HEK293T (cell line): ENCODE measurements at regions not wholly inside any gene's neighbourhood (a gene's known extent, or its start where the extent isn't known, plus 50 kb on each side); places are given as distances from the start of the nearest gene placed in this dataset.

Source experiments
- CTCF ChIA-PET: fragments of 350-600 bp; formaldehyde crosslinking; extraction: SDS; loops from one replicate; lab custom pipeline; 2021; ENCODE audit warnings: antibody characterized with exemption, inconsistent platforms; lab: Yijun Ruan, JAX
- POLR2A ChIA-PET: fragments of 350-600 bp; formaldehyde crosslinking; extraction: SDS; loops from one replicate; lab custom pipeline; 2020; ENCODE audit warnings: antibody characterized with exemption, inconsistent platforms; lab: Yijun Ruan, JAX
- DNase-seq: peaks from one replicate; pipeline ENCODE4 v3.0.0; 2012; ENCODE audit warnings: mixed read lengths; ENCODE audit errors: extremely low spot score
- ARNT ChIP-seq: fragments of 450-650 bp; IDR thresholded peaks from 2 replicates; pipeline ENCODE4 v1.6.1; 2017; ENCODE audit warnings: mild to moderate bottlenecking
- BHLHE40 ChIP-seq: fragments of 450-650 bp; IDR thresholded peaks from 2 replicates; pipeline ENCODE4 v1.6.1; 2016; ENCODE audit warnings: mild to moderate bottlenecking, moderate library complexity, borderline replicate concordance
- CTBP1 ChIP-seq: fragments of 450-650 bp; IDR thresholded peaks from 2 replicates; pipeline ENCODE4 v1.6.1; 2016; ENCODE audit warnings: borderline replicate concordance
- ELF4 ChIP-seq: fragments of 450-650 bp; IDR thresholded peaks from 2 replicates; pipeline ENCODE4 v1.6.1; 2017; ENCODE audit warnings: antibody characterized with exemption
- FOXA1 ChIP-seq: fragments of 450-650 bp; IDR thresholded peaks from 2 replicates; pipeline ENCODE4 v1.6.1; 2016; ENCODE audit warnings: mild to moderate bottlenecking
- FOXK2 ChIP-seq: fragments of 450-650 bp; IDR thresholded peaks from 2 replicates; pipeline ENCODE4 v1.6.1; 2016; ENCODE audit warnings: mild to moderate bottlenecking
- FOXM1 ChIP-seq: fragments of 450-650 bp; IDR thresholded peaks from 2 replicates; pipeline ENCODE4 v1.6.1; 2017; ENCODE audit warnings: mild to moderate bottlenecking, borderline replicate concordance
- HDGF ChIP-seq: fragments of 450-650 bp; IDR thresholded peaks from 2 replicates; pipeline ENCODE4 v1.6.1; 2017; ENCODE audit warnings: antibody characterized with exemption, borderline replicate concordance
- L3MBTL2 ChIP-seq: fragments of 450-650 bp; conservative IDR thresholded peaks from 2 replicates; pipeline ENCODE4 v1.6.1; 2016; ENCODE audit warnings: mild to moderate bottlenecking
- LEF1 ChIP-seq: fragments of 450-650 bp; IDR thresholded peaks from 2 replicates; pipeline ENCODE4 v1.6.1; 2017; ENCODE audit warnings: mild to moderate bottlenecking, borderline replicate concordance
- NFRKB ChIP-seq: fragments of 450-650 bp; IDR thresholded peaks from 2 replicates; pipeline ENCODE4 v1.6.1; 2016; ENCODE audit warnings: mild to moderate bottlenecking, moderate library complexity
- SP1 ChIP-seq: fragments of 450-650 bp; IDR thresholded peaks from 2 replicates; pipeline ENCODE4 v1.6.1; 2017
- SUZ12 ChIP-seq: fragments of 450-650 bp; IDR thresholded peaks from 2 replicates; pipeline ENCODE4 v1.6.1; 2016; ENCODE audit warnings: mild to moderate bottlenecking
- TARDBP ChIP-seq: fragments of 450-650 bp; IDR thresholded peaks from 2 replicates; pipeline ENCODE4 v1.6.1; 2016
- ZNF384 ChIP-seq: fragments of 450-650 bp; IDR thresholded peaks from 2 replicates; pipeline ENCODE4 v1.6.1; 2016
- TF ChIP-seq, protein P1 (sequence below): fragments of 450-650 bp; IDR thresholded peaks from 2 replicates; pipeline ENCODE4 v1.6.1; 2016

DNA sequence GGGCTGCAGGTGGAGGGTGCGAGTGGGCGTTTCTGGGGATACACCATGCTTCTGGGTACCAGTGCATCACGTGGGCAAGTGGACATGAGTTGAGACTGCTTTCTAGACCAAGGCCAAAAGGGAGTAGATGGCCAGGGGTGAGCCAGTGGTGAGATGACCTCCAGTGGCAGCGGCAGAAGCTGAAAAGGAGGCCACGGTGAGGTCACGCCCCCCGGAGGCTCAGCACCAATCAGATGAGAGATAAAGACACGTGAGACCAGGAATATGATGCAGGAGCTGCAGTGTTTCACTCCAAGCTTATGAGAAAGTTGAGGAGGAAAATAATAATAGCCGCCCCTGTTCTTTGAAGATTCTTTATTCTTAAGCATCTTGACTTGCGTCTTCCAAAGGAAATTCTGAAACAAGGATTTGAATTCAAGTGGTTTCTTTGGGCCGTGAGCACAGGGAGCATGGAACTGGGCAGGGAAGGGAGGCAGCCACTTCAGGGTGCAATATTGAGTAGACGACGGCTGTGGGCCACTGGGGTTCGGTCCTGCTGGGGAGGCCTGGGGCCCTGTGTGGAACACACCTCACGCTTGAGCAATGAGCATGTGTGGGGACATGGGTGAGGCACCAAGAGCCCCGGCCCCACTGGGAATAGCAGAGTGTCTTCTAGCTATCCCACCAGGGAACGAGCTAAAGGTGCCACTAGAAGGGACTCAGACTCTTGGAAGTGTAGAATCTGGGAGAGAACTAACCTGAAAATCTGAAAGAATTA, 156.7 kb upstream of the LRFN2 start:
- no peak for TF ChIP-seq NFRKB
- no peak for TF ChIP-seq CTBP1
- TF ChIP-seq TARDBP = no peak
- no peak for TF ChIP-seq HDGF
- no peak for TF ChIP-seq L3MBTL2
- TF ChIP-seq ELF4 = no peak
- no peak for DNase-seq
- ChIA-PET CTCF (no interaction called here), POLR2A (interaction anchor here (0.8 kb wide), 1 partner anchor 16 kb away, joined by 4 read pairs; no protein-coding TSS in a partner anchor)

DNA sequence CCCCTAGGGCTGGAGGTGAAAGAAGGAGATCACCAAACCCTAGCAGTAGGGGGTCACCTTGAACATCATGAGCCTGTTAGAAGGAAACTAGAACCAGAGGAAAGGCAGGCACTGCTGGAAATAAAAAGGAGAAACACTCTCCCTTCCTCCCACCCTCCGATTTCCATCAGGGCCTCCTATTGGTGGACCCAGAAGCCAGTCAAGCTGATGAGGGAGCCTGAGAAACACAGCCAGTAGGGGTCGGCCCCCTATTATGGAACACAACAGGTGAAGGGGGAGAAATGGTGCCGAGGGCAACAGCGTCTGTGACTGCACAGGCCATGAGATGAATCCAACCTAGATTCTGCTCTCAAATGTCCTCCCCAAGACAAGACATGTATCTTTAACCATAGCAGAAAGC, 156.1 kb upstream of the LRFN2 start:
- TF ChIP-seq ZNF384 (no peak), HDGF (no peak), SP1 (no peak), SUZ12 (no peak)
- TF ChIP-seq, protein P1, sequence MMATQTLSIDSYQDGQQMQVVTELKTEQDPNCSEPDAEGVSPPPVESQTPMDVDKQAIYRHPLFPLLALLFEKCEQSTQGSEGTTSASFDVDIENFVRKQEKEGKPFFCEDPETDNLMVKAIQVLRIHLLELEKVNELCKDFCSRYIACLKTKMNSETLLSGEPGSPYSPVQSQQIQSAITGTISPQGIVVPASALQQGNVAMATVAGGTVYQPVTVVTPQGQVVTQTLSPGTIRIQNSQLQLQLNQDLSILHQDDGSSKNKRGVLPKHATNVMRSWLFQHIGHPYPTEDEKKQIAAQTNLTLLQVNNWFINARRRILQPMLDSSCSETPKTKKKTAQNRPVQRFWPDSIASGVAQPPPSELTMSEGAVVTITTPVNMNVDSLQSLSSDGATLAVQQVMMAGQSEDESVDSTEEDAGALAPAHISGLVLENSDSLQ = peak; percentile 84
- ChIA-PET CTCF (no interaction called here), POLR2A (no interaction called here)
- no peak for DNase-seq

DNA sequence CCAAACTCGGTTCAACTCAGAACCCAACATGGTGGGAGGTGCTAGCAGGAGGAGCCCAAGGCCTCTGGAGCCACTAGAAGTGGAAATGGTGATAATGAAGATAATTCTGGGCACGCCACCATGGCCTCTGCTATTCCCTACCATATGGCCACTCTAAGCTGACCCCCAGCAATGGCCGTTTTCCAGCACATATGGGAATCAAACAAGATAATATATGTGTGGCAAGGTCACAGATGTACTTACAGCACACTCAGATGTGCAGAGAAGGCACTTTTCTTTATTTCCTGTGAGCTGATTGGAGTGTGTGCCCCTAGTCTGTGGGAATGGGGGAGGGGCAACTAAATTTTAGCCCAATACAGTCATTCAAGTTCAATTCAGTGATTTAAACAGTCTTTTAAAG, 153.4 kb upstream of the LRFN2 start:
- no peak for TF ChIP-seq NFRKB
- no peak for TF ChIP-seq FOXK2
- no peak for TF ChIP-seq L3MBTL2
- TF ChIP-seq ZNF384 = no peak
- TF ChIP-seq, protein P1 = no peak
- TF ChIP-seq ARNT = no peak
- TF ChIP-seq HDGF = no peak
- no peak for TF ChIP-seq FOXM1
- TF ChIP-seq TARDBP = no peak
- no peak for TF ChIP-seq ELF4
- DNase-seq = no peak
- ChIA-PET POLR2A (no interaction called here), CTCF (no interaction called here)

DNA sequence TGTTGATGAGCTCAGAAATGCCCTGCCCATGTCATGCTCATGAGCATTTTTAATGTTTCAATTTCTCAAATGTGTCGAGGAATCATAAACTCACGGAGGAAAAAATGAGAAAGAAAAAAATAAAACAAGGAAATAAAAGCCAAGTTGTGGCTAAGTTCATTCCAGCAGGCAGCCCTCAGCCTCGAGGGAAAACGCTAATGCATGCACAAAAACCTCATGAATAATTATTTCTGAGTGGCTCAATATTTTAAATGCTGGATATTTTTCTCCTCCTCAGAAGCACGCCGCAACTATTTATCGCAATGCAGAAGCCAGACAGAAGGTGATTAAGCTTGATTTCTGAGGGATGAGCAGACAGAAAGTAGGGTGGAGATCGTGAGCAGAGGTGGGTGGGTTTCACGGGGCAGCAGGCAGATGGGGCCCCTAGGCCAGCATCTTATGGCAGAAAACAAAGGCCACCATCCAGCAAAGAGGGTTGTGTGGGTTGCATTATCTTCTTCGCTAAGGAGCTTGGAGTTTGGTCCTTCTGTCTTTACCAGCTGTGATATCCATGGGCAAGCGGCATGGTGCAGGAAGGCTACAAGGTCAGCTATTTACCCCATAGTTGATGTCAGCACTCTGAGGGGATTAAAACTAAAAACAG, 151.5 kb upstream of the LRFN2 start:
- no peak for DNase-seq
- ChIA-PET CTCF (interaction anchor here (0.7 kb wide), 1 partner anchor 1092 kb away, joined by 3 read pairs; no protein-coding TSS in a partner anchor), POLR2A (no interaction called here)
- TF ChIP-seq LEF1 (no peak), TARDBP (no peak), CTBP1 (no peak), FOXA1 (no peak), SP1 (no peak), L3MBTL2 (no peak), HDGF (no peak), ELF4 (no peak), SUZ12 (no peak), FOXM1 (no peak)
- TF ChIP-seq, protein P1 = no peak

DNA sequence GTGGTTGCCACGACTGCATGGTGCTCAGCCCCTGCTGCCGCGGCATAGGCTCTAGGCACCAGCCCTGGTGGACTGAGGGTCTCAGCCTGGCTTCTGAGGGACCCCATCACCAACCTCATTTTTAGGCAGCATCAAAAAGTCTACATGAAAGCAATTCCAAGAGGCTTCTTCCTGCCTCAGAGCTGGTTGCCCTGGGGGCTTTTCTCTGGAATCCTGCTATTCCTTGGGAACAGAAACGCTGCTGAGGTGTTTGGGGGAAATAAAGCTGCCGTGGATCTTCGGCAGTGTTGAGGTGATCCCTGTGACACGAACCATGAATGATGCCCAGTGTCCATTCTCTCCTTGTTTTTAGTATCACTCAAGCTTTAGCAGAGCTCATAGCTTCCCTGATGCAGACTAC, 148.4 kb upstream of the LRFN2 start:
- POLR2A ChIA-PET = no interaction called here
- no peak for DNase-seq

DNA sequence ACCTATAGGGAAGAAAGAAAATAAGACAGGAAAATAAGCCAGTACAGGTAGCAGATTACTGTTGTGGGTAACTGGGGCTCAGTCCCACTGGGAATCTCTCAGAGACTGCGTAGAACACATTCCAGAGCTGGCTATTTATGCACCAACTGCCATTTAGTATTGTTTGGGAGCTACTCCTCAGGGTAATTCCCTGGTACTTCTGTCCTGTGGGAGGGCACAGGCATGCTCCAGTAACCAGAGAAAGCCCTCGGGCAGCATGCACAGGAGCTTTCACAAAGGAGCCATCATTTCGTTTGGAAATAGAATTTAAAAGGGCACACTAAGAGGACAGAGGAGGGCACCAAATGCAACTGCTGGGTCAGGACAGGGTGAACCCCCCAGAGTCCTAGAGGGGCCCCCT, 148.0 kb upstream of the LRFN2 start:
- ChIA-PET POLR2A (no interaction called here), CTCF (no interaction called here)
- DNase-seq = no peak
- TF ChIP-seq, protein P1 = no peak
- TF ChIP-seq SUZ12 = no peak
- no peak for TF ChIP-seq FOXA1
- no peak for TF ChIP-seq SP1

More for the DNA sequence above, 148.4 kb upstream of the LRFN2 start:
- CTCF ChIA-PET = no interaction called here
- TF ChIP-seq ARNT (no peak), LEF1 (no peak), CTBP1 (no peak), FOXK2 (no peak), SUZ12 (no peak), TARDBP (no peak)

DNA sequence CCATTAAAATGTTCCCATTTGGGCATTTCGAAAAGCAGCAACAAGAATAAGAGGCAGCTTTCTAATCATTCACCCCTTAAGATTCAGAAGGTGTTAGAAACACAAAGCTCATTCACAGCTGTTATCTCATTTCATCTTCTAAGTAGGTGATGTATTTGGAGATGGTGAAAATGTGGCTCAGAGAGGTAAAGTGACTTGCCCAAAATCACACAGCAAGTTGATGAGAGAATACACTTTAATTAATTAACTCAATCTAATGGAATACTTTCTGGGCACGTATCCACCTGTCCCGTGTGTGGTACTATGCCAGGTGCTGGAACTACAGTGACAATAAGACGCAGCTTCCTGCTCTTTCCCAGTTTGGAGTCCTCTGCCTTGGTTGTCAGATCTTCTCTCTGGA, 147.4 kb upstream of the LRFN2 start:
- ChIA-PET CTCF (no interaction called here), POLR2A (no interaction called here)
- TF ChIP-seq L3MBTL2 (no peak), FOXM1 (no peak), NFRKB (no peak), CTBP1 (no peak), FOXK2 (no peak), BHLHE40 (no peak), LEF1 (no peak), ELF4 (no peak)
- DNase-seq = no peak
